ENCODE measurements at regions not wholly inside any gene's neighbourhood (a gene's known extent, or its start where the extent isn't known, plus 50 kb on each side); places are given as distances from the start of the nearest gene placed in this dataset.
A peak's percentile ranks its signal among the peaks of the same experiment; 100 is the strongest.

GRCh38 chr3:13208706-13209633 lies 135.7 kb upstream of the IQSEC1 start:
- TF ChIP-seq CTCF (IDR thresholded peaks at IDR 0.05), result no peak
- no peaks in the 10 kb centered on the region for H3K4me1 ChIP-seq
- ATAC-seq, result no peak
- peak in 1 of 4 donors; percentile 71 for DNase-seq
- no peak overlapping the region for H3K27ac ChIP-seq
- H3K9me3 ChIP-seq, result no peaks in the 10 kb centered on the region
- intact Hi-C loops (cut with DNase I), result no loop called here
- no peak overlapping the region for H3K4me3 ChIP-seq
- H3K27me3 ChIP-seq, result peaks cover 8 to 56% of the 10 kb centered on the region in 2 donors
- H3K36me3 ChIP-seq, result no peaks in the 10 kb centered on the region

GRCh38 chr3:13207975-13208705 lies 134.9 kb upstream of the IQSEC1 start:
- no peaks in the 10 kb centered on the region for H3K36me3 ChIP-seq
- no peaks in the 10 kb centered on the region for H3K4me1 ChIP-seq
- no peak for ATAC-seq
- H3K27me3 ChIP-seq, result peaks cover 13 to 64% of the 10 kb centered on the region in 2 donors
- TF ChIP-seq CTCF (IDR thresholded peaks at IDR 0.05), result no peak
- intact Hi-C loops (cut with DNase I), result no loop called here
- no peaks in the 10 kb centered on the region for H3K9me3 ChIP-seq
- peak in 1 of 4 donors; percentile 41 for DNase-seq
- no peak overlapping the region for H3K27ac ChIP-seq
- no peak overlapping the region for H3K4me3 ChIP-seq

GRCh38 chr3:13207578-13207922 lies 134.3 kb upstream of the IQSEC1 start:
- intact Hi-C loops (cut with DNase I), result no loop called here
- DNase-seq, result peak in 1 of 4 donors; percentile 75
- Histone ChIP-seq H3K27ac (no peak overlapping the region), H3K4me1 (no peaks in the 10 kb centered on the region), H3K4me3 (no peak overlapping the region), H3K36me3 (no peaks in the 10 kb centered on the region), H3K27me3 (peaks cover 13 to 68% of the 10 kb centered on the region in 2 donors), H3K9me3 (no peaks in the 10 kb centered on the region)
- TF ChIP-seq CTCF (IDR thresholded peaks at IDR 0.05), result no peak
- ATAC-seq, result no peak

- Histone ChIP-seq H3K27me3 (peaks cover 13 to 73% of the 10 kb centered on the region in 2 donors), H3K27ac (no peak overlapping the region), H3K9me3 (no peaks in the 10 kb centered on the region), H3K36me3 (no peaks in the 10 kb centered on the region), H3K4me1 (no peaks in the 10 kb centered on the region), H3K4me3 (no peak overlapping the region)
- no peak for TF ChIP-seq CTCF (IDR thresholded peaks at IDR 0.05)
- intact Hi-C loops (cut with DNase I), result no loop called here
- ATAC-seq (no peak), DNase-seq (peak in 1 of 4 donors; percentile 41)
Observed at GRCh38 chr3:13206799-13207577, 133.8 kb upstream of the IQSEC1 start.
